ENCODE measurements at regions not wholly inside any gene's neighbourhood (a gene's known extent, or its start where the extent isn't known, plus 50 kb on each side); places are given as distances from the start of the nearest gene placed in this dataset.

- H3K4me3 ChIP-seq (replicated peaks in 1 of 3; ENCODE audit: insufficient read depth in 1 of 3, low read depth in 2 of 3, low read length in 3 of 3), result no peak overlapping the region
- no peak for DNase-seq (ENCODE audit: low spot score)
- no peak overlapping the region for H2AFZ ChIP-seq (ENCODE audit: low read length)
- H3K9ac ChIP-seq (ENCODE audit: insufficient read depth, low read depth, low read length), result no peak overlapping the region
- intact Hi-C loops (cut with micrococcal nuclease; ENCODE audit: unreplicated experiment), result no loop called here
- no peak overlapping the region for H3K4me2 ChIP-seq (ENCODE audit: low read depth, low read length)
- H4K20me1 ChIP-seq (ENCODE audit: insufficient read depth, low read length), result no peaks in the 10 kb centered on the region
- no peak for FAIRE-seq
- peaks cover 78% of the 10 kb centered on the region for H3K9me3 ChIP-seq (ENCODE audit: low read length)
- no peaks in the 10 kb centered on the region for H3K4me1 ChIP-seq (ENCODE audit: insufficient read depth, low read length)
- ChIA-PET CTCF (ENCODE audit: low intra/inter-chr PET ratio, low total read pairs) (no interaction called here), POLR2A (no interaction called here)
- 36% methylated on average over 6 of the region's 6 CpGs for WGBS (ENCODE audit: low lambda C conversion rate)
- no peak for ATAC-seq
- TF ChIP-seq CREB1 (IDR thresholded peaks at IDR 0.05) (no peak), CREB1 (CRISPR knock-in tag; IDR thresholded peaks at IDR 0.05) (no peak), CEBPZ (IDR thresholded peaks at IDR 0.05; ENCODE audit: low read length) (no peak), ZNF570 (CRISPR knock-in tag; IDR thresholded peaks at IDR 0.05; ENCODE audit: borderline replicate concordance) (no peak), RAD51 (IDR thresholded peaks at IDR 0.05; ENCODE audit: borderline replicate concordance) (peak; percentile 76), NFE2L1 (CRISPR knock-in tag; IDR thresholded peaks at IDR 0.05; ENCODE audit: borderline replicate concordance) (no peak)
- in situ Hi-C loops (cut with HindIII; ENCODE audit: extremely low pct_ligation_motif_present, low pct_unique_long_range_greater_than_20kb), result no loop called here
- no peaks in the 10 kb centered on the region for H3K36me3 ChIP-seq (replicated peaks in 1 of 2; ENCODE audit: control insufficient read depth in 1 of 2, insufficient read depth in 2 of 2, low read length in 2 of 2)
- H3K27me3 ChIP-seq (ENCODE audit: control insufficient read depth in 1 of 2, insufficient read depth in 2 of 2, low read length in 2 of 2), result no peaks in the 10 kb centered on the region
- no peak overlapping the region for H3K27ac ChIP-seq (ENCODE audit: extremely low read length, insufficient read depth, low read length)
- no TSS peak for BruUV-seq (replicated peaks)
- H3K79me2 ChIP-seq (ENCODE audit: insufficient read depth, low read length), result no peaks in the 10 kb centered on the region
Observed at GRCh38 chr14:43252866-43253265, 1254.2 kb downstream of the FSCB start.

- FAIRE-seq (no peak), ATAC-seq (no peak), DNase-seq (ENCODE audit: low spot score) (no peak)
- WGBS (ENCODE audit: low lambda C conversion rate), result under 1% methylated on average over 3 of the region's 3 CpGs
- Histone ChIP-seq H3K27me3 (ENCODE audit: control insufficient read depth in 1 of 2, insufficient read depth in 2 of 2, low read length in 2 of 2) (no peaks in the 10 kb centered on the region), H3K9me3 (ENCODE audit: low read length) (peaks cover 93% of the 10 kb centered on the region), H3K36me3 (replicated peaks in 1 of 2; ENCODE audit: control insufficient read depth in 1 of 2, insufficient read depth in 2 of 2, low read length in 2 of 2) (no peaks in the 10 kb centered on the region), H3K4me1 (ENCODE audit: insufficient read depth, low read length) (no peaks in the 10 kb centered on the region), H3K4me2 (ENCODE audit: low read depth, low read length) (no peak overlapping the region), H3K9ac (ENCODE audit: insufficient read depth, low read depth, low read length) (no peak overlapping the region), H3K79me2 (ENCODE audit: insufficient read depth, low read length) (no peaks in the 10 kb centered on the region), H4K20me1 (ENCODE audit: insufficient read depth, low read length) (no peaks in the 10 kb centered on the region), H3K27ac (ENCODE audit: extremely low read length, insufficient read depth, low read length) (no peak overlapping the region), H3K4me3 (replicated peaks in 1 of 3; ENCODE audit: insufficient read depth in 1 of 3, low read depth in 2 of 3, low read length in 3 of 3) (no peak overlapping the region), H2AFZ (ENCODE audit: low read length) (no peak overlapping the region)
- POLR2A ChIA-PET, result no interaction called here
- BruUV-seq (replicated peaks), result no TSS peak
- in situ Hi-C loops (cut with HindIII; ENCODE audit: extremely low pct_ligation_motif_present, low pct_unique_long_range_greater_than_20kb), result no loop called here
- CTCF ChIA-PET (ENCODE audit: low intra/inter-chr PET ratio, low total read pairs), result no interaction called here
- intact Hi-C loops (cut with micrococcal nuclease; ENCODE audit: unreplicated experiment), result no loop called here
- TF ChIP-seq ZNF282 (IDR thresholded peaks at IDR 0.05; ENCODE audit: partially characterized antibody) (no peak), ZGPAT (CRISPR knock-in tag; IDR thresholded peaks at IDR 0.05) (no peak), RFX1 (IDR thresholded peaks at IDR 0.05) (no peak), NFE2L1 (CRISPR knock-in tag; IDR thresholded peaks at IDR 0.05; ENCODE audit: borderline replicate concordance) (no peak), SP5 (CRISPR knock-in tag; IDR thresholded peaks at IDR 0.05; ENCODE audit: borderline replicate concordance, low read depth) (no peak), E2F5 (CRISPR knock-in tag; conservative IDR thresholded peaks at IDR 0.05) (no peak), SMYD3 (CRISPR knock-in tag; IDR thresholded peaks at IDR 0.05) (no peak), NR1H2 (CRISPR knock-in tag; IDR thresholded peaks at IDR 0.05; ENCODE audit: borderline replicate concordance, low read depth) (no peak), ZNF234 (CRISPR knock-in tag; conservative IDR thresholded peaks at IDR 0.05) (no peak)
Observed at GRCh38 chr14:43249591-43249990, 1257.5 kb downstream of the FSCB start.
